DMS114 treated with DMSO at 0.1 percent for 48 hours (cell line): ENCODE measurements at regions not wholly inside any gene's neighbourhood (a gene's known extent, or its start where the extent isn't known, plus 50 kb on each side); places are given as distances from the start of the nearest gene placed in this dataset.

ENCODE experiments used
- DNase-seq: peaks from one replicate; lab custom pipeline; 2025; ENCODE audit not compliant: unreplicated experiment; lab: John Stamatoyannopoulos, UW

DNA sequence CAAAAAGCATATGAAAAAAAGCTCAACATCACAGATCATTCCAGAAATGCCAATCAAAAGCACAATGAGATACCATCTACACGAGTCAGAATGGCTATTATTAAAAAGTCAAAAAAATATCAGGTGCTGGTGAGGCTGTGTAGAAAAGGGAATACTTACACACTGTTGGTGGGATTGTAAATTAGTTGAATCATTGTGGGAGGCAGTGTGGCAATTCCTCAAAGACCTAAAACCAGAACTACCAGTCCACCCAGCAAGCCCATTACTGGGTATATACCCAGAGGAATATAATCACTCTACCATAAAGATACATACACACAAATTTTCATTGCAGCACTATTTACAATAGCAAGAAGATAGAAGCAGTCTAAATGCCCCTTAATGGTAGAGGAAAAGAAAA lies 529.9 kb downstream of the SLITRK1 start:
- DNase-seq = no peak

DNA sequence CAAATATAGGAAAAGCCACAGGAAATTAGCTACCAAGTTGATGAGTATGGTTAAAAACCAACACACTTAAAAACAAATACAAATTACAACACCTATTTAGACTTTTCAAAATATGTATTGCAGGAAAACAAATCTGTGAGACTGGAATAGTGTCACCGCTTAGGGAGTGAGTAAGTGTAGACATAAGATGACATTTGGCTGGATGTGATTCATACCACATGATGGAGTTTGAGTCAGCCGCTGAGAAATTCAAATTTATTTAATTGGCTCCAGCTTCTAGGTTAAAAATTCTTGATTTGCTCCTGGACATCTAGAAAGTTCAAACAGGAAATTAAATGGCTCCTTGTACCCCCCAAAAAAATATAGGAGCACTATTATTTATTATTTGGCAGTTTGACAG lies 531.7 kb downstream of the SLITRK1 start:
- DNase-seq = no peak

DNA sequence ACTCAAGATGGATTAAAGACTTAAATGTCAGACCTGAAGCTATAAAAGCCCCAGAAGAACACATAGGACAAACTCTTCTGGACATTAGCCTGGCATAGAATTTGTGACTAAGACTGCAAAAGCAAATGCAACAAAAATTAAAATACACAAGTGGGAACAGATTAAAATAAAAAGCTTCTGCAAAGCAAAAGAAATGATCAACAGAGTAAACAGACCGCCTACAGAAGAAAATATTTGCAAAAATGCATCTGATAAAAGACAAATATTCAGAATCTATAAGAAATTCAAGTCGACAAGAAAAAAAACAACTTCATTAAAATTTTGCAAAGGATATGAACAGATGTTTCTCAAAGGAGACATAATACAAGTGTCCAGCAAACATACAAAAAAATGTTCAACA lies 537.8 kb downstream of the SLITRK1 start:
- no peak for DNase-seq

- DNase-seq = no peak
These were observed 542.1 kb downstream of the SLITRK1 start for GRCh38 chr13:83340170-83340569.

- DNase-seq = no peak
These were observed 548.5 kb downstream of the SLITRK1 start for GRCh38 chr13:83333614-83334388.

DNA sequence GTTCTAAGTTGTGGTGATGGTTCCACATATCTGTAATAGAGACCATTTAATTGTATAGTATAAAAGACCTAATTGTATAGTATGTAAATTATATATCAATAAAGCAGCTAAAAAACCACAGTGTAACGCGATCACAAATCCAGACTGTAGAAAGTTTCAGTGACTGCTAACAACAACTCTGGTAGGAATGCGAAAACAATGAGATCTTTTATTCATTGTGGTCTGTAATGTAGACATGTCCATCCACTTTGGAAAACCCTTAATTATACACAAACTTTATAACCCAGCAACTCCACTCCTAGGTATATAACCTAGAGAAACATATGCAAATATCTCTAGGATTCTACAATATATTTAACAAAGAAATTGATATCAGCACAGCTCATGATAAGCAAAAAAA lies 549.5 kb downstream of the SLITRK1 start:
- no peak for DNase-seq

GRCh38 chr13:83327091-83327490 lies 555.2 kb downstream of the SLITRK1 start:
- DNase-seq = no peak

GRCh38 chr13:83325125-83325853 lies 557.0 kb downstream of the SLITRK1 start:
- no peak for DNase-seq

DNA sequence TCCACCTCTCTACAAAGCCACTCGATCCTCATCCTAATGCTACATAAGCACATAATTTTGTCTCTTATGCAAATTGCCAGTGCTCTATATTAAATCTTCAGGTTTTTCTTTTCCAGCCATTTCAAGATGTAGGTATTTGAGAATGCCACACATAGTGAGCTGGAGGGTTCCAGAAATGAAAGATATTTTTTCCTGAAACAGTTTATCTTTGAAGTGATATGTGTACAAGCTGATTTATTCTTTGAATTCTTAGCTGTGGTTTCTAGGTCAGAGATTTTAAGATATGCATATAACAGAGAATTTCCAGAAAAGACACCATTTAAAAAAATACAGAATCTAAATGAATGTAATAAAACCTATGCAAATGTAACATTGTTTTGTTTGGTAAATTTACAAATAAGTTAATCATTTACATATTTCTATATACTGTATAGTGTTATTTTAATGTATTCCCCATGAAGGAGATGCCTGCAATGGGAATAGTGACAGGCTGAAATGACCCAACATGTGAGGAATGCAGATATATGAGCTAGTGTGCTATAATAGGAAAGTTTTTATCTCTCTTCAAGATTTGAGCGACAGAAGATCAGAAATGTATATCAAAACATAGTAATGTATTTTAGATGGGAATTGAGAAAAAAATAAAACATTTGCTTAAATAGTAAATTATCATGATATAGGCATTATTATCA lies 570.2 kb downstream of the SLITRK1 start:
- DNase-seq = no peak

DNA sequence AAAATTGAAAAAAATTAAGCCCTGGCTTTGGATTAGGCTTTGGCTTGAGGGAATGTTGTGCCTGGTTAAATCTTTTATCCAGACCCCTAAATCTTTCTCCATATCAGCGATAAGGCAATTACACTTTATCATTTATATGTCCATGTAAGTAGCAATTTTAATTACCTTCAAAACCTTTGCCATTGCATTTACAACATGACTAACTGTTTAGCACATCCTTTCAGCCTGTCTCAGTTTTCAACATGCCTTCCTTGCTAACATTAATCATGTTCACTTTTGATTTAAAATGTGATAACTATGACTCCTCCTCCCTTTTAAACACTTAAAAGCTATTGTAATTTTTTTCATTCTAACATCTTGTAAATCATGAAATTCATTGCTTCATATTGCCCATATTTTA lies 583.7 kb downstream of the SLITRK1 start:
- no peak for DNase-seq

GRCh38 chr13:83297586-83298290 lies 584.5 kb downstream of the SLITRK1 start:
- DNase-seq = no peak

- DNase-seq = no peak
These were observed 586.6 kb downstream of the SLITRK1 start for GRCh38 chr13:83295686-83296085.

DNA sequence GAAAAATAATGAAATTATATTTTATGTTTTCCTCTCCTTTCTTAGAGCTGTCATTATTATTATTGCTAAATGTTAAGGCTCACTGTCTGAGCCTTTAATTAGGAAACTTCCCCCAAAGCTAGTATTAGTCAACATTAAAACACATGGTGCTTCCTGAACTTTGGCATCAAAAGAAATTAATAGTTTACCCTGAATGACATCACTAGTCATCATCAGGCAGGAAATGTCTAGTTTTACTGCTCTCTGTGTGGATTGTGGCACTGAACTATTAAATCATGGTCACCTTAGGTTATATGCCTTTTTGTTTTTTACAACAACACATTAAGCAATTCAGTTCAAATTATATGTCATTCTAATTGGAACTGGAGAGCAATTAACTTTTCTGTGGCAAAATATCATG lies 595.5 kb downstream of the SLITRK1 start:
- no peak for DNase-seq

GRCh38 chr13:83281654-83282053 lies 600.6 kb downstream of the SLITRK1 start:
- no peak for DNase-seq

DNA sequence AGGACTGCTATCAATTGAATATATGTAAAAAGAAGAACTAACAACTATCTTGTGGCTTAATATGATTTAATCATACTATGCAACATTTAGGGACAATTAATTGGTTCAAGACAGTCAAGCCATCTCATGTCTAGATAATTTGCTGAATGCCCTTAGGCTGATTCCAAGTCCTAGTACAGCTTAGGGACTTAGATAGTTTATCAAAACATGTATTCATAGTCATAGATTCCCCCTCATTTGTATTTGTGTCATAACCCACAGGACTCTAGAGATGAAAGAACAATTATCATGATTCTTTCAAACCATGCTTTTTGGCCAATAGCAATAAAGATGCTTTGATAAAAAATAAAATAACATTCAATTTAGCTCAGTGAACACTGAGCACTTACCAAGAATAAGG lies 607.6 kb downstream of the SLITRK1 start:
- DNase-seq = no peak

- DNase-seq = no peak
These were observed 609.5 kb downstream of the SLITRK1 start for GRCh38 chr13:83272652-83273240.

DNA sequence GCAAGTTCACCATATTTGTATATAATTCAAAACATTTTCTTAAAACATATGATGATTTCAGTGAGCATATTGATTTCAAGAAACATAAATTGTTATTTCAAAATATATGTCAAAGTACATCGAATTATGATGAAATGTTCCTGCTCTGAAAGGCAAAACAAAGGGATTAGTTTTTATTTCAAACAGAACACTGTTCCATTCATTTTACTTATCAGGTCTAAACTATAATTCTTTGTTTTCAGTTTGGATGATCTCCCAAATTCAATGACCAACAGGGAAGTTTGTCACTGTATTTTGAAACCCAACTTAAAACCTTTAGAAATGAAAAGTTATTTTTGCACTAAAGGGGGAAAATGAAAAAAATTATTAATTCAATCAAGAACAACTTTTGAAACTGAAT lies 610.2 kb downstream of the SLITRK1 start:
- DNase-seq = no peak

- DNase-seq = no peak
These were observed 617.0 kb downstream of the SLITRK1 start for GRCh38 chr13:83265279-83265678.

DNA sequence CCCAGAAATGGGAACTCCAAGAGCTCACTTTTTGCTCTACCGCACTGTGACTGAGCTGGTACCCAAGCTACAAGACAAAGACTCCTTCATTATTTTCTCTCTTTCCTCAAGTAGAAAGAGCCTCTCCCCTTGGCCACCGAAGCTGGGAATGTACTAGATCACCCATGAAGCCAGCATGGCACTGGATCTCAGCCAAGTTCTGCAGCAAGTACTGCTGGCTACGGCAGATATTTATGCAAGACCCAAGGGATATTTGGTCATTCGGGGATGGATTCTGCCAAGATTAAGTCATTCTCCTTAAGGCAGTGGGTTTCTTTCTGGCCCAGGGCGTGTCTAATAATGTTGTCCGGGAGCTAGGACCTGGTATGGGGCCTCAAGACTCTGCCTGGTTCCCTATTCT lies 633.5 kb downstream of the SLITRK1 start:
- no peak for DNase-seq

DNA sequence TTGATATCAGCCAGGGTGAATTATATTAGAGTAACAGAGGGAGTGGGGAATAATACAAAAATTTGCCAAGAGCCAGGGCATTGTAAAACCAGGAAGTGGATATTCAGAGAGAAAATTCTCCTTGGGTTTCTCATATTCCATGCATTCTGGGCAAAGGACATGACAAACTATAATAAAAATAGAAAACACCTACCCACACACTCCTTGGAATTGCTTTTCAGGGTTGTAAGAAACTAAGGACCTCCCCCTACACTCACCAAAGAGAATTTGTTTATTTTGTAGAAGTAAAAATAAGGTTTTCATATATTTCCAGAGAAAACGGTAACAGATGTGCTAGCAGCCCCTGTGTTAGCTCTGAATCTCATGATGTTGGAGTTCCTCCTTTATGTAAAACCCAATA lies 649.6 kb downstream of the SLITRK1 start:
- DNase-seq = no peak
